GM23248 (cell line): ENCODE measurements at regions not wholly inside any gene's neighbourhood (a gene's known extent, or its start where the extent isn't known, plus 50 kb on each side); places are given as distances from the start of the nearest gene placed in this dataset.

Experiments used
- EZH2 ChIP-seq: fragments of 200-600 bp; sonication (generic); IDR thresholded peaks from 2 replicates; pipeline ENCODE4 v1.6.1; 2018; ENCODE audit warnings: antibody characterized with exemption, mild to moderate bottlenecking; ENCODE audit not compliant: insufficient read depth, poor library complexity, severe bottlenecking
- EZH2phosphoT487 ChIP-seq: fragments of 200-600 bp; sonication (generic); IDR thresholded peaks from 2 replicates; pipeline ENCODE4 v1.6.1; 2018; ENCODE audit warnings: antibody characterized with exemption, moderate library complexity, mild to moderate bottlenecking, low read depth; ENCODE audit not compliant: insufficient read depth

- TF ChIP-seq EZH2 (no peak), EZH2phosphoT487 (no peak)
These were observed 62.5 kb upstream of the CHST15 start for GRCh38 chr10:124155781-124156435.
